GM23338 (cell line): ENCODE measurements at regions not wholly inside any gene's neighbourhood (a gene's known extent, or its start where the extent isn't known, plus 50 kb on each side); places are given as distances from the start of the nearest gene placed in this dataset.

Experiments used
- CREB1 ChIP-seq: fragments of 250-450 bp; sonication (Bioruptor Pico); IDR thresholded peaks from 2 replicates; pipeline ENCODE4 v1.5.0; 2020; ENCODE audit warnings: low read depth, mild to moderate bottlenecking, moderate library complexity
- CTCF ChIP-seq, 2 experiments: fragments of 200-600 bp in 1 of 2; sonication (generic) in 1 of 2; conservative IDR thresholded peaks; 2 replicates each; pipeline versions ENCODE4 v1.5.1 to v1.6.1; 2016 to 2017; ENCODE audit warnings: antibody characterized with exemption in 2 of 2, low read depth in 2 of 2, mild to moderate bottlenecking in 2 of 2, moderate library complexity in 1 of 2
- EZH2 ChIP-seq: fragments of 200-600 bp; sonication (generic); IDR thresholded peaks from one replicate; pipeline ENCODE4 v1.8.0; 2017; ENCODE audit warnings: antibody characterized with exemption, mild to moderate bottlenecking, low read depth; ENCODE audit not compliant: unreplicated experiment
- EZH2phosphoT487 ChIP-seq: fragments of 200-600 bp; sonication (generic); IDR thresholded peaks from one replicate; pipeline ENCODE4 v1.8.1; 2018; ENCODE audit warnings: antibody characterized with exemption; ENCODE audit not compliant: unreplicated experiment
- JUNB ChIP-seq: IDR thresholded peaks from one replicate; pipeline ENCODE4 v1.6.1; 2016; ENCODE audit warnings: antibody characterized with exemption; ENCODE audit not compliant: unreplicated experiment
- NANOG ChIP-seq: IDR thresholded peaks from 2 replicates; pipeline ENCODE4 v1.6.1; 2016; ENCODE audit warnings: antibody characterized with exemption, borderline replicate concordance
- POLR2AphosphoS5 ChIP-seq: IDR thresholded peaks from 2 replicates; pipeline ENCODE4 v1.6.1; 2016; ENCODE audit warnings: antibody characterized with exemption, low read depth
- REST ChIP-seq: IDR thresholded peaks from one replicate; pipeline ENCODE4 v1.6.1; 2018; ENCODE audit warnings: antibody characterized with exemption; ENCODE audit not compliant: unreplicated experiment
- STAT1 ChIP-seq: IDR thresholded peaks from one replicate; pipeline ENCODE4 v1.6.1; 2016; ENCODE audit warnings: antibody characterized with exemption; ENCODE audit not compliant: unreplicated experiment
- ZNF114 ChIP-seq: fragments of 250-450 bp; sonication (Bioruptor Pico); IDR thresholded peaks from 2 replicates; pipeline ENCODE4 v1.5.0; 2020; ENCODE audit warnings: mild to moderate bottlenecking, moderate library complexity
- ZNF331 ChIP-seq: fragments of 250-450 bp; sonication (Bioruptor Pico); IDR thresholded peaks from 2 replicates; pipeline ENCODE4 v1.5.0; 2020; ENCODE audit warnings: low read depth, mild to moderate bottlenecking, moderate library complexity

- no peak for TF ChIP-seq CTCF (conservative IDR thresholded peaks at IDR 0.05; ENCODE audit: low read depth in 2 of 2)
- TF ChIP-seq REST, result no peak
- no peak for TF ChIP-seq EZH2
- TF ChIP-seq CREB1 (CRISPR knock-in tag), result no peak
- TF ChIP-seq POLR2AphosphoS5, result no peak
- TF ChIP-seq STAT1, result no peak
- no peak for TF ChIP-seq EZH2phosphoT487
- TF ChIP-seq JUNB, result no peak
- no peak for TF ChIP-seq NANOG
- TF ChIP-seq ZNF331 (CRISPR knock-in tag), result no peak
- no peak for TF ChIP-seq ZNF114 (CRISPR knock-in tag)
These were observed 96.5 kb upstream of the PGRMC2 start for GRCh38 chr4:128384091-128384520.
